Keratinocyte (primary cell): ENCODE measurements at regions not wholly inside any gene's neighbourhood (a gene's known extent, or its start where the extent isn't known, plus 50 kb on each side); places are given as distances from the start of the nearest gene placed in this dataset.

ENCODE experiments used
- CTCF ChIP-seq, 3 experiments: IDR thresholded peaks in 1 of 3; conservative IDR thresholded peaks in 1 of 3; optimal IDR thresholded peaks in 1 of 3; 2 replicates in 2 of 3; 3 replicates in 1 of 3; pipeline versions ENCODE3 to v1.5.1; 2011; ENCODE audit warnings: low read length in 3 of 3, mild to moderate bottlenecking in 3 of 3, moderate library complexity in 2 of 3, control low read depth in 1 of 3, inconsistent platforms in 1 of 3; ENCODE audit not compliant: insufficient read depth in 2 of 3; ENCODE audit errors: extremely low read depth in 1 of 3
- EZH2 ChIP-seq: IDR thresholded peaks from one replicate; pipeline ENCODE4 v1.6.1; 2012; ENCODE audit warnings: inconsistent platforms, mild to moderate bottlenecking, low read length, moderate library complexity

GRCh38 chr7:115600207-115600606 is 430.4 kb downstream of the TFEC start:
- TF ChIP-seq CTCF (optimal IDR thresholded peaks at IDR 0.05 in 1 of 3, IDR thresholded peaks at IDR 0.05 in 1 of 3, conservative IDR thresholded peaks at IDR 0.05 in 1 of 3; ENCODE audit: extremely low read depth in 1 of 3, insufficient read depth in 2 of 3, low read length in 3 of 3) (no peak), EZH2 (no peak)
